ENCODE measurements at regions not wholly inside any gene's neighbourhood (a gene's known extent, or its start where the extent isn't known, plus 50 kb on each side); places are given as distances from the start of the nearest gene placed in this dataset.

- TF ChIP-seq CTCF (IDR thresholded peaks at IDR 0.05) = no peak
- TF ChIP-seq POLR2A (IDR thresholded peaks at IDR 0.05) = no peak
These were observed 329.5 kb downstream of the DEPDC1B start for GRCh38 chr5:60370508-60370907.
